GM21723 (cell line): ENCODE measurements at regions not wholly inside any gene's neighbourhood (a gene's known extent, or its start where the extent isn't known, plus 50 kb on each side); places are given as distances from the start of the nearest gene placed in this dataset.
A peak's percentile ranks its signal among the peaks of the same experiment; 100 is the strongest.

ENCODE experiments used
- ATAC-seq: cut with Tn5 transposase; IDR thresholded peaks from one replicate; pipeline ENCODE4 v1.9.1; 2021; ENCODE audit warnings: mild to moderate bottlenecking, moderate library complexity; ENCODE audit not compliant: unreplicated experiment

DNA sequence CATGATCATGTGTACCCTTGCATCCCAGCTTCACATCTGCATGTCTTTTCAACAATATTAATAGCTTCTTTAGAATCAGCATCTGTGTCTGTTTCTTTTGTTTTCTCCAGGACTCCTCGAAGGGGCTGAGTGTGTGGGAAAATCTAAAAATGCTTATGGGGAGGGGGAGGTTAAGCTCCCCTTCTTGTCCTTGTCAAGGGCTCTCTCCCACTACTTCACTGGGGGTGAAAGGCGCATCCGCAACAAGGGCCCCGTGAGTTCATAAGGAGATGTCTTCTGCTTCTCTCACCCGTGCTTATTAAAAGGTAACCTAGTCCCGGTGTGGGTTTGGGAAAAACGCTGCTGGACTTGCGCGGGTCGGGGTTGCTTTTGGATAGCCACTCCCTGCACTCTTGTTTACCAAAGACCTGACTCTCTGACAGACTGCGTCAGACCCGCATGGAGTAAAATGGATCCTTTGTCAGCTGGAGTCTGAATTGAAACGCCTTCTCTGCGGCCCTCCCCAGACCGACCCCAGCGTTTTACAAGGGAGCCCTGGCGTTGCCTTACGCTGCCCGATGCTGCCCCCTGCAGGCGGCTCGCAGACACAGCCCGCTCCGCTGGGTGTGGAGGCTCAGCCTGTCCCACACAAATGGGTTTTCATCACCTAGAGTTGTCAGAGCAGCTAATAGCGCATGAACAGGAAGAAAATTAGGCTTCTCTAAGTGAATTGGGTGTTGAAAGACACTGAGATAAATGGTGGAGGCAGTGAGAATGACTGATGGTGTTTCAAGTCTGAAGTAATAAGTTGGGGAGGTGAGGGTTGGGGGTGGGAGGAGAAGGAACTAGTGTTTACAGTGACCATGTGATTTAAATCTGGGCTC, 53.8 kb downstream of the IER5 start:
- peak; percentile 77 for ATAC-seq

GRCh38 chr1:181143102-181143859, 54.8 kb downstream of the IER5 start:
- ATAC-seq = no peak

- no peak for ATAC-seq
Measured at GRCh38 chr1:181144238-181144637, 55.7 kb downstream of the IER5 start.

DNA sequence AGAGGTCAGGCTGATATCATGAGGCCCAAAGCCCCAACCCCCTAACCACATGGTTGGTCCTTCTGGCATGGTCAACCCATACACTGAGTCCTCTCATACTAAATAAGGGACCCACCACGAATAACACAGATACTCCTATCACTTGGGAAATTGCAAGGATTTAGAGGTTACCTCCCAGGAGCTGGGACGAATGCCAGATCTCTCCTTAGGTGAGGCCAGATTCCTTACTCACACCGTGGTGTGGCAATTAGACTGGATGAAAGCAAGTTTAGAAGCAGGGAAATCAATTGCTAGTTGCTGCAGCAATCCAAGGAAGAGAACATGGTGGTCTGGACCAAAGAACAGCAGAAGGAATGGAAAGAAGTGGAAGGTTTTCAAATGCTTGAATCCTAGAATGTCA, 60.1 kb downstream of the IER5 start:
- ATAC-seq = no peak

GRCh38 chr1:181149326-181150125, 61.0 kb downstream of the IER5 start:
- peak; percentile 80 for ATAC-seq

DNA sequence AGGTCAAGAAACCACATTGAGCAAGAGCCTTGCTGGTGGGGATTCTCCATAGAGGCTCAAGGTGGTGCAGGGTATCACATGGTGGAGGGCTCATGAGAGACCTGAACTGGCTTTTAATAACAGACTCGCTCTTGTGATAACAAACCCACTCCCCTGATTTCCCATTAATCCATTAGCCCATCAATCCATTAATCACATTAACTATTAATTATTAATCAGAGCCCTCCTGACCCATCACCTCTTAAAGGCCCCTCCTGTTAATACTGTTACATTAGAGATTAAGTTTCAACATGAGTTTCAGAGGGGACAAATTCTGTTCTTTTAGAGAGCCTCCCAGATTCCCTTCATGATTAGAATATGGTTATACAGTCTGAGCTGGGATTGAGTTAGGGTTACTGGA, 61.8 kb downstream of the IER5 start:
- no peak for ATAC-seq

DNA sequence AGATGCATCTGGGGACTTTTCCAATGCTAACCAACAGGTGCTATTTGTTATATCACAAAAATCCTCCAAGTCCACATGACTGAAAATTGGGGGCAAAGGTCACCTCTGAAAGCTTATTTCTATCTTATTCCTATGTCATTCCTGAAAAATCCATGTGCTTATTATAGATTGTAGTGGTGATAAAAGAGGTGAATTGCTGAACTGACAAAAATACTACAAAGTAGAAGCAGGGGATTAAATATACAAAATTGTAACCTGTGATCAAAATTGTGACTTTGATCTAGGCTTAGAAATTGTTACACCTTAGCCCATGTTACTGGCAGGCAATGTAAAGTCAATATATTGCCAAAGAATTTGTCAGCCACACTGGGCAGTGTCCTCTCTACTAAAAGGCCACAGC, 62.3 kb downstream of the IER5 start:
- no peak for ATAC-seq

GRCh38 chr1:181151378-181152326, 63.2 kb downstream of the IER5 start:
- ATAC-seq = no peak

DNA sequence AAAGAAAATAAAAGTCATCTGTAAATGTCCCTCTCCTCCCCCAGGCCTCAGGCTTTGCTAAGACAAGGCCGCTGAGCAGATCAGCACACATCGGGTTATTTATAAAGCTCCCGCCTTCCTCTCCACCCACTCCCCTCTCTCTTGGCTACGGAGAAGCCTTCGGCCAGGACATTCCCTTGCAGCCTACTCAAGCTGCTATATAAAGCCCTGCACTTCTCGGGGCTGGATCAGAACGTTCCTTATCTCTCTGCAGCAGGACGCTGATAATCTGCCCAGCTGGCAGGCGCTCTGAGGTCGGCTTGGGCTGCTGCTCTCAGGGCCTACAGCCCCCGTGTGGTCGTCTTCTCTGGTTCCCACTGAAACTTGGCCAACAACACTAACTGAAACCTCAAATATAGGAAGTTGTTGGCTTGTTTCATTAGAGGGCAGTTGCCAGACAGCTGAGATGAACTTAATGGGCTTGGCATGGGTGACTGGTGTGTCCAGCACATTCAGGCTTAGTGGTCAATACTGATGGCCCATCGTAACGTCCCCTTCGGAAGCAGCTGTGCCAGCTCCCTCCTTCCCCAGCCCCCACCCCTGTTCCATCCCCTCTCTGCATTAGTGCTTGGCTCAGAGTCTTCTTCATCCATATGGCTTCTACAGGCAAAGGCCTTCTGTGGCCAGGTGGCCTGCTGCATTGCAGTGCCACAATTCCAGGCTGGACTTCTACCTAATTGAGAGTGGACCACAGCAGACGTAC, 64.6 kb downstream of the IER5 start:
- peak; percentile 74 for ATAC-seq

- no peak for ATAC-seq
Measured at GRCh38 chr1:181153634-181153961, 65.1 kb downstream of the IER5 start.

GRCh38 chr1:181155339-181155738, 66.8 kb downstream of the IER5 start:
- ATAC-seq = no peak

DNA sequence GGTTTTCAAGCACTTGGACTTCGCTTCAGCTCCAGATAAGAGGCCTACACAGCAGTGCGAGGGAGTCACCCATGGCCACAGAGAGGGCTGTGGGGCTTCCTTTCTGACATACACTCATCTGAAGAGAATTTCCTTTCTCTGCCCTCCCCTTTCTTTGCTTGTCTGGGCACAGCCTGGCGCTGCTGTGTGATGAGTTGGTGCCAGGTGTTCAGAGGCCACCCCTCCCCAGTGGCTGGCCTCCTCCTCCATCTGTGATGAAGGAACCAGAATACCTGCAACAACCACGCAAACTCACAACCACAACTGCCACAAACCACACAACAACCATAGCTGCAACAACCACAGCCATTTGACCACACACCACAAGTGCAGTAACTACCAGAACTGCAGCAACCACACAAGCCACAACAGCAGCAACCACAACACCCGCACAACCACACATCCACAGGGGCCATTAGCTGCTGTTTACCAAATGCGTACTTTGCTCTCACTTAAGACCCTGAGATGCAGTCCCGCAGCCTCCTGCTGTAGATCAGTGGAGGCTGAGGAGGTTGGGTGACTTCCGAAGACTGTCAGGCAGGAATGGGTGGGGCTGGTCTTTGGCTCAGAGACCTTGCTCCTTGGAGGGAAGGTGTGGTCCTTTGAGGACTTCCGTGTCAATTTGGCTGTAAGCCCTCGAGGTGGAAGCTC, 71.1 kb downstream of the IER5 start:
- ATAC-seq = no peak

GRCh38 chr1:181160322-181160721, 71.8 kb downstream of the IER5 start:
- ATAC-seq = no peak

- no peak for ATAC-seq
Measured at GRCh38 chr1:181160998-181161870, 72.7 kb downstream of the IER5 start.

DNA sequence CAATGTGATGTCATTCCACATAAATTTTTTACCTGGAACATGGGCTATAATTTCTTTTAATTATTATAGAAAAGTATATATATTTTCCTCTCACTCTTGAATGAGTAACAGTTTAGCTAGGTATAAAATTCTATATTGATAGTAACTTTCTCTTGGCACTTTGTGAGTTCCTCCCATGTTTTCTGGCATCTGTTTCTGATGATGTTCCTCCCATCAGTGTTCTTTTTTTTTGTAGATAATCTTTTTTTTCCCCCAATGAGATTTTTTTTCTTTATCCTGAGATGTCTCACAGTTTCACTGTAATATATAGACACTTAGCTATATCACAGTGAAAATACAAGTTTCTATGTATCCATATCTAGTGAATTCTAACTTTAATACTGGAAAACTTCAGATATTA, 75.2 kb downstream of the IER5 start:
- ATAC-seq = no peak

DNA sequence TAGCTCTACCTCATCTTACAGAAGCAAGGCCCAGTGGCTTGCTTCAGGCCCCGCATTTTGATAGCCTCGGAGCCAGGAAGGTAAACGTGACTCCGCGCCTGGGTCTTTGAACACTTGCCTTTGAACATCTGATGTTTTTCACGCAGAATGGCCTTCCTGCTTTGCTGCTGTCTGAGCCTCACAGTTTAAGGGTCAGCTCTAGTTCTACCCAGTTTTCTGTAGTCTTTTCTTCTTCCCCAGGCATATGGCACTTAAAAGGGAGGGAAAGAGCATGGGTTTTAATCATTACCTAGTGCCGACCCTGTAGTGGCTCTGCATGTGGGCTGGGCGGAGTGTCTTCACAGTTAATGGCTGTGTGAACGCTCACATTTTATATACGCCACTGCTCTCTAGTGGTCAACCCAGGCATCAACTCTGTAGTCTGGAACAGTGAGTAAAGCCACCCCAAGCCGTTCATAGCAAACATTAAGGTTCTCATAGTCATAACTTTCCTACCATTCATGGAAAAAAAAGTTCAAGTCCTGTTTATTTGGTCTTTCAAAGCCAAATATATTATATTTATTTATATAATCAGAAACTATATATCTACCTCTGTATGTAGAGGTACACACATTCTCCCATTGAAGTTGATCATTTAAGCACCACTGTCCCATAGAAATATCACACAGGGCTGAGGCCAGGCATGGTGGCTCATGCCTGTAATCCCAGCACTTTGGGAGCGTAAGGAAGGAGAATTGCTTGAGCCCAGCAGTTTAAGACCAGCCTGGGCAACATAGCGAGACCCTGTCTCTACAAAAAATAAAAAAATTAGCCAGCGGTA, 78.1 kb downstream of the IER5 start:
- peak; percentile 94 for ATAC-seq

DNA sequence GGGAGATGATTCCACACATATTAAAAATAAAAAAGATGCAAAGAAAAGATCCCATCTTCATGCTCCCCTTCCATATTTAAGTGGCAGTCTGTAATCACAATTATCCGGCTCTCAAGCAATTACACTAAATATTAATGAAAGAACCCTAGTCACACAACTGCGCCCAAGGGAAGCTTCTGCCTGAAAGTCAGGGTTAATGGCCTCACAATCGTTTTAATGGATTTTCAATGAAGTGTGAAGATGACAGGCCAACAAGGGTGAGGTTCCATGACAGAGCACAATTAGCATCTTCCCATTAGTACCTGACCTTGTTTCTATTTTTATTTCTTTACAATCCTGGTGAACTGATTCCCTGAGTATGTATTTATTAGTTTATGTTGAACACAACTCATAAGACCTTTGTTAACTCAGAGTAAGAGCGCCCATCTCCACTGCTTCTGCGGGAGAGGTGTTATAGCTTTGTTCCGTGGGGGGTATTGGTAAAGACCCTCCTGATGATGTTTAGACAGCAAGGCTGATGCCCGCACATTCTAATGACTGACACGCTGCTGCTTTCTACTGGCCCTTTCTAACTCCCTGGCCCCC, 80.9 kb downstream of the IER5 start:
- ATAC-seq = no peak
